HL-60/S4 treated with phorbol 12-myristate 13-acetate at 8.2 ng/mL for 4 days and 3 days (cell line): ENCODE measurements at regions not wholly inside any gene's neighbourhood (a gene's known extent, or its start where the extent isn't known, plus 50 kb on each side); places are given as distances from the start of the nearest gene placed in this dataset.

Experiments
- in situ Hi-C: fragments of 300-500 bp; cut with MboI; formaldehyde crosslinking; loops from 2 replicates; pipeline ENCODE4 v1.15.0; 2022; ENCODE audit warnings: low sequenced_read_pairs

- in situ Hi-C loops = no loop called here
Measured at GRCh38 chr13:85666356-85666755, 132.9 kb downstream of the SLITRK6 start.

GRCh38 chr13:85665286-85665685 is 133.9 kb downstream of the SLITRK6 start:
- in situ Hi-C loops = no loop called here

GRCh38 chr13:85663856-85664255 is 135.4 kb downstream of the SLITRK6 start:
- in situ Hi-C loops = no loop called here

GRCh38 chr13:85662186-85662585 is 137.0 kb downstream of the SLITRK6 start:
- in situ Hi-C loops = no loop called here

GRCh38 chr13:85661675-85662074 is 137.5 kb downstream of the SLITRK6 start:
- in situ Hi-C loops = no loop called here

GRCh38 chr13:85659493-85659892 is 139.7 kb downstream of the SLITRK6 start:
- in situ Hi-C loops = no loop called here

GRCh38 chr13:85657942-85658341 is 141.3 kb downstream of the SLITRK6 start:
- in situ Hi-C loops = no loop called here

GRCh38 chr13:85655040-85655439 is 144.2 kb downstream of the SLITRK6 start:
- in situ Hi-C loops = no loop called here

- in situ Hi-C loops = no loop called here
Measured at GRCh38 chr13:85654227-85654626, 145.0 kb downstream of the SLITRK6 start.

- in situ Hi-C loops = no loop called here
Measured at GRCh38 chr13:85653681-85654080, 145.5 kb downstream of the SLITRK6 start.

- in situ Hi-C loops = no loop called here
Measured at GRCh38 chr13:85652491-85652890, 146.7 kb downstream of the SLITRK6 start.

GRCh38 chr13:85651440-85651839 is 147.8 kb downstream of the SLITRK6 start:
- in situ Hi-C loops = no loop called here

GRCh38 chr13:85650613-85651012 is 148.6 kb downstream of the SLITRK6 start:
- in situ Hi-C loops = no loop called here

GRCh38 chr13:85640727-85641126 is 158.5 kb downstream of the SLITRK6 start:
- in situ Hi-C loops = no loop called here

- in situ Hi-C loops = no loop called here
Measured at GRCh38 chr13:85638815-85639393, 160.3 kb downstream of the SLITRK6 start.

GRCh38 chr13:85638265-85638664 is 161.0 kb downstream of the SLITRK6 start:
- in situ Hi-C loops = no loop called here

GRCh38 chr13:85632526-85633195 is 166.6 kb downstream of the SLITRK6 start:
- in situ Hi-C loops = no loop called here

- in situ Hi-C loops = no loop called here
Measured at GRCh38 chr13:85631801-85632200, 167.4 kb downstream of the SLITRK6 start.

GRCh38 chr13:85626603-85627002 is 172.6 kb downstream of the SLITRK6 start:
- in situ Hi-C loops = no loop called here

- in situ Hi-C loops = no loop called here
Measured at GRCh38 chr13:85619321-85619720, 179.9 kb downstream of the SLITRK6 start.

GRCh38 chr13:85618521-85618920 is 180.7 kb downstream of the SLITRK6 start:
- in situ Hi-C loops = no loop called here

GRCh38 chr13:85616275-85616674 is 182.9 kb downstream of the SLITRK6 start:
- in situ Hi-C loops = no loop called here

GRCh38 chr13:85615031-85615430 is 184.2 kb downstream of the SLITRK6 start:
- in situ Hi-C loops = no loop called here
